Right cardiac atrium (tissue), 5 donors: ENCODE measurements at regions not wholly inside any gene's neighbourhood (a gene's known extent, or its start where the extent isn't known, plus 50 kb on each side); places are given as distances from the start of the nearest gene placed in this dataset.

Experiments
- ATAC-seq, 2 donors: fragments of 200-7000 bp; cut with Tn5 transposase; one replicate each; pipeline versions ENCODE4 v1.8.0 to v1.9.1; 2020; ENCODE audit warnings: moderate library complexity in 2 of 2, mild to moderate bottlenecking in 1 of 2
- DNase-seq, 3 donors: peaks; one replicate each; pipeline ENCODE4 v3.0.0-alpha.2; 2020
- H3K27ac ChIP-seq: one replicate; pipeline ENCODE4 v1.5.1; 2013; ENCODE audit warnings: mild to moderate bottlenecking, low read length, control low read depth, moderate library complexity
- H3K27me3 ChIP-seq: one replicate; pipeline ENCODE4 v1.6.1; 2013; ENCODE audit not compliant: control insufficient read depth, insufficient read depth
- H3K4me1 ChIP-seq: one replicate; pipeline ENCODE4 v1.6.1; 2013; ENCODE audit warnings: low read length; ENCODE audit not compliant: control insufficient read depth, insufficient read depth
- H3K4me3 ChIP-seq: one replicate; pipeline ENCODE4 v1.5.1; 2013; ENCODE audit warnings: low read length, control low read depth
- H3K9me3 ChIP-seq: one replicate; pipeline ENCODE4 v1.6.1; 2013; ENCODE audit warnings: low read length; ENCODE audit not compliant: control insufficient read depth
- WGBS: extraction: QIAGEN DNeasy Blood & Tissue Kit; methylation state at CpG from one replicate; pipeline ENCODE4 v1.1.7; 2013; 5-methylcytosine and 5-hydroxymethylcytosine counted together
- intact Hi-C, 4 donors: fragments of 100-400 bp; cut with DNase I; formaldehyde crosslinking; loops; one replicate each; pipeline versions ENCODE4 v1.11.0 to v1.14.0; 2022 to 2023
- donor health status: healthy with polysubstance abuse.
- donor health status: DM: no; HTN: yes; CAD: no.
- donor health status: DM: no; HTN: no; CAD: no.
- donor health status: DM: no; HTN: yes; CAD: no; lungs with severe emphysema.
- donor health status: DM: yes; HTN: yes; CAD: no.

GRCh38 chr7:33841031-33841430 is 64.3 kb upstream of the BMPER start:
- Histone ChIP-seq H3K9me3 (peaks cover 2% of the 10 kb centered on the region), H3K4me3 (no peak overlapping the region), H3K4me1 (no peaks in the 10 kb centered on the region), H3K27me3 (no peaks in the 10 kb centered on the region), H3K27ac (no peak overlapping the region)
- WGBS: 80% methylated on average over 1 of the region's 1 CpG
- intact Hi-C loops: no loop called here
- no peak for ATAC-seq
- no peak for DNase-seq

- Histone ChIP-seq H3K4me3 (no peak overlapping the region), H3K9me3 (peaks cover 2% of the 10 kb centered on the region), H3K27me3 (no peaks in the 10 kb centered on the region), H3K4me1 (no peaks in the 10 kb centered on the region), H3K27ac (no peak overlapping the region)
- intact Hi-C loops: no loop called here
- DNase-seq (peak in 1 of 3 donors; percentile 54), ATAC-seq (no peak)
- 40% methylated on average over 3 of the region's 3 CpGs for WGBS
Measured at GRCh38 chr7:33841705-33842129, 63.6 kb upstream of the BMPER start.

GRCh38 chr7:33842150-33842549 is 63.2 kb upstream of the BMPER start:
- H3K27me3 ChIP-seq: no peaks in the 10 kb centered on the region

DNA sequence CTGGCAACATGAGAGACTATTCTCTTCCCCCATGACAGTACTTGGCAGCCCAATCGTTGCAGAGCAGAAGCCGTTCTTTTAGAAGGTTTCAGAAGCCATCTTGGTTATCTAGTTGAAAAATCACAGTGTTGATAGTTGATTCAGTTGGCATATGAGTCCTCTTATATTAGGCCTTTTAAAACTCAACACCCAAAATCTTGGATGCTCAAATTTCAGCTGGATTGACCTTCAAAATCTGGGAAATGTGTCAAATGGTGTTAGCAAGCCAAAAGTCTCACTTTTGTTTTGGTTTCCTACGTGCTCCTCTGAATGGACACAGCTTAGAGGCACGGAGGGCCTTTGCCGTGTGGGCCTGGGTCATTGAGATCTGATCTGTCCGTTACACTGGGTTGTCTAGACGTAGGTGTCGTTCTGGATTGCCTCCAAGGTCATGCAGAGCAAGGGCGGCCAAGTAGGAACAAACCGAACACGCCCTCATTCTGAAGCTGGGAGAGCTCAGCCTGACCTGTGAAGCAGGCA is 59.3 kb upstream of the BMPER start:
- no peak overlapping the region for H3K4me3 ChIP-seq
- H3K27ac ChIP-seq: no peak overlapping the region
- peak; percentile 40 to 64 (median 64) for DNase-seq
- H3K9me3 ChIP-seq: no peaks in the 10 kb centered on the region
- 52% methylated on average over 11 of the region's 11 CpGs for WGBS
- intact Hi-C loops: no loop called here
- no peaks in the 10 kb centered on the region for H3K27me3 ChIP-seq
- ATAC-seq: peak; percentile 68 to 77
- no peaks in the 10 kb centered on the region for H3K4me1 ChIP-seq

More at GRCh38 chr7:33842150-33842549, 63.2 kb upstream of the BMPER start:
- H3K27ac ChIP-seq: no peak overlapping the region
- DNase-seq (no peak), ATAC-seq (no peak)
- intact Hi-C loops: no loop called here
- 67% methylated on average over 3 of the region's 3 CpGs for WGBS
- H3K4me3 ChIP-seq: no peak overlapping the region
- no peaks in the 10 kb centered on the region for H3K4me1 ChIP-seq
- no peaks in the 10 kb centered on the region for H3K9me3 ChIP-seq

DNA sequence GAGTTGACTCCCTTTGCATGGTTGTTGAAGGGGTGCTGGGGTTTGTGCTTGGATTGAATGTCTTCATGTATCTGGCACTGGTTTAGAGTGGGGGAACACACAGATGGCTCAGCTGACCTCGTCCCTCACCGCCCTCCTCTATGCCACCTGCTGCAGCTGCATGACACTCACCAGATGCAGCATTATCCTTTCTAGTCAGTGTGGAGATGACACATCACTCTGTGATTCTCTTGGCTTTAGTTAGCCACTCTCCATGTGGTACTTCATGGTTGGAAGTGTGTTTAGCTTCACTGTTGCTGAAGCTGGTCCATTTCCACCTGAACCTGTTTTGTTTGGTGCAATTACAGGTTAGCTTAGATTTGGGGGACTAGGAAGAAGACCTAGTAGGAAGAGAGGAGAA is 56.3 kb upstream of the BMPER start:
- Histone ChIP-seq H3K27ac (no peak overlapping the region), H3K4me3 (no peak overlapping the region), H3K27me3 (no peaks in the 10 kb centered on the region), H3K4me1 (no peaks in the 10 kb centered on the region), H3K9me3 (no peaks in the 10 kb centered on the region)
- no peak for DNase-seq
- WGBS: 87% methylated on average over 2 of the region's 2 CpGs
- intact Hi-C loops: no loop called here
- ATAC-seq: no peak

DNA sequence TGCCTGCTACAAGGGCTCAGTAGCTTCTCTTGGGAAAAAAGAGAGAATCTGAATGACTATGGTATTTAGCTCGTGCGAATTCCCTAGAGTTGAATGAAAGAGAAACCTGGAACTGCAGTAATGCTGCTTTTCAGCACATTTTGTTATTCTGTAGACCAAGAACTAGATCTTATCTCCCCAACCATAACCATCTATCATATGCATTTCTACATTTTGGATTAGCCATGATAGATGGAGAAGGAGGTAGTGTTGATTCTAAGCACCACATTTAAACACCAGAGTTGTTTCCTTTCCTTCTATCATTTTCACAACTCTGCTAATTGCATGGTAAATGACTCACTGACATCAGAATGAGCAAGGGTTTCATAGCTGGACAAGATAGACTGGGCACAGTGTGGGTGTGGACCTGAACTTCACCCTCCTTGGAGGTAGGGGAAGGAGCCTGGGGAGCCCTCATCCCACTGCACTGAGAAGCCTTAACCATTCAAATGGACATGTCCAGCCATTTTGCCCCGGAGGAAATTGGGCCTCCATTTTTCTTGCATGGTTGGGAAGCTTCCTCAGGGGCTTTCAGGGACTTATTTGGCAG is 55.3 kb upstream of the BMPER start:
- DNase-seq (no peak), ATAC-seq (no peak)
- no peaks in the 10 kb centered on the region for H3K27me3 ChIP-seq
- no peaks in the 10 kb centered on the region for H3K9me3 ChIP-seq
- 85% methylated on average over 3 of the region's 3 CpGs for WGBS
- H3K27ac ChIP-seq: no peak overlapping the region
- H3K4me3 ChIP-seq: no peak overlapping the region
- no peaks in the 10 kb centered on the region for H3K4me1 ChIP-seq
- intact Hi-C loops: no loop called here

DNA sequence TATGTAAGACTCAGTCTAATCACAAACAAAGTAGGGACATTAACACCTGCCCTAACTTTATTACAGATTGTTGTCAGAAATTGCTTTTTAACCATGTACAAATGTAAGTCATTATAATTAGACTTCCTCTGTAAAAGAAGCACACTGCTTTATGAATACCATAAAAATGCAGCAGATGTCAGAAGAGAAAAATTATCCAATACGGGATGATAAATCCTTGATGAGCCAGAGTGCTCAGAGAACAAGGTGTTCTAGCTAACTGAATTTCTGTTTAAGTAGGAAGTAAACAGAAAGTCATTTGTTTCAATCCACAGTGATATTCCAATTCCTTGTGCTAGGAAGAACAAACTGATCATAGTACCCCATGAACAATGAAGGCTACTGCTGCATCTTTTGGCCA is 54.6 kb upstream of the BMPER start:
- 86% methylated on average over 1 of the region's 1 CpG for WGBS
- Histone ChIP-seq H3K27me3 (no peaks in the 10 kb centered on the region), H3K9me3 (no peaks in the 10 kb centered on the region), H3K4me1 (no peaks in the 10 kb centered on the region), H3K4me3 (no peak overlapping the region), H3K27ac (no peak overlapping the region)
- no peak for DNase-seq
- intact Hi-C loops: no loop called here
- ATAC-seq: no peak

- H3K27me3 ChIP-seq: no peaks in the 10 kb centered on the region
- intact Hi-C loops: no loop called here
- DNase-seq: no peak
Measured at GRCh38 chr7:33852838-33853237, 52.5 kb upstream of the BMPER start.

DNA sequence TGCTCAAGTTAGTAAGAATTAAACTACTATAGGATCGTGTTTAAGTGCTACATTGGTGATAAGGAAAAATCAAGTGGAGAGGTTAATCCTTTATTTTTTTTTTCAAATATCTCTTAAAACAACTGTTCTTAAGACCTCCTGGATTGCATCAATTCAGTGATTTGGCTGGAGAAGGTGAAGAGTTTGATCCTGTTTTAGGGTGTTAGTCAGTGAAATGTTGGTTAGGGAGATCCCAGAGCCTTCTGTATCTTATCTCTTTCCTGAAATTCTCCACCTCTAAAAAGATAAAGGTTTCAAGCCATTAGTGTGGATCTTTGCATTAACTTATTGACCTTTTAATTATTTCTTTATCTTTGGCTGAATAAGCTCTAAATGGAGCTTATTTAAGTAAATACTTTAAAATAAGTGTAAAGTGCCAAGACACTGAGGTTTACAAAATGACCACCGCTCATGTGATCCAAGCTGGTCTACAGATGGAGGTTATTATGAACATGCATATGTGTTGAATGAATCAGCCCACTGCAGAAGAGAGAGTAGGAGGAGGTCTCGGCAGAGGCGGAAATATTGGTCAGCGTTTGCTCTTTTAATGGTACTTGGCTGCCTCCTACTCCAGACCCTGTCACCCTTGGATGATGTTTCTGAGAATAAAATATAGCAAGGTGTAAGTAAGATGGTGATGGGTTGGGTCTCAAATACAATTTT is 51.8 kb upstream of the BMPER start:
- DNase-seq (no peak), ATAC-seq (no peak)
- H3K9me3 ChIP-seq: no peaks in the 10 kb centered on the region
- H3K4me3 ChIP-seq: no peak overlapping the region
- H3K27me3 ChIP-seq: no peaks in the 10 kb centered on the region
- H3K27ac ChIP-seq: no peak overlapping the region
- intact Hi-C loops: no loop called here
- no peaks in the 10 kb centered on the region for H3K4me1 ChIP-seq
- 72% methylated on average over 5 of the region's 5 CpGs for WGBS

More at GRCh38 chr7:33852838-33853237, 52.5 kb upstream of the BMPER start:
- no peaks in the 10 kb centered on the region for H3K9me3 ChIP-seq
- ATAC-seq: no peak
- H3K4me1 ChIP-seq: no peaks in the 10 kb centered on the region
- 70% methylated on average over 3 of the region's 3 CpGs for WGBS
- H3K27ac ChIP-seq: no peak overlapping the region
- no peak overlapping the region for H3K4me3 ChIP-seq

- ATAC-seq (no peak), DNase-seq (no peak)
- intact Hi-C loops: no loop called here
- Histone ChIP-seq H3K4me3 (no peak overlapping the region), H3K9me3 (no peaks in the 10 kb centered on the region), H3K27me3 (no peaks in the 10 kb centered on the region), H3K27ac (no peak overlapping the region), H3K4me1 (no peaks in the 10 kb centered on the region)
- 96% methylated on average over 1 of the region's 1 CpG for WGBS
Measured at GRCh38 chr7:33854178-33854577, 51.2 kb upstream of the BMPER start.

- Histone ChIP-seq H3K27ac (no peak overlapping the region), H3K9me3 (no peaks in the 10 kb centered on the region), H3K4me3 (no peak overlapping the region), H3K4me1 (no peaks in the 10 kb centered on the region), H3K27me3 (no peaks in the 10 kb centered on the region)
- intact Hi-C loops: no loop called here
- DNase-seq: no peak
- no peak for ATAC-seq
- 87% methylated on average over 4 of the region's 4 CpGs for WGBS
Measured at GRCh38 chr7:33854801-33855350, 50.5 kb upstream of the BMPER start.
